ENCODE measurements at regions not wholly inside any gene's neighbourhood (a gene's known extent, or its start where the extent isn't known, plus 50 kb on each side); places are given as distances from the start of the nearest gene placed in this dataset.

GRCh38 chr7:19623676-19624075 lies 85.2 kb downstream of the POLR1F start:
- DNase-seq = no peak
- no peak overlapping the region for H3K4me3 Mint-ChIP-seq (ENCODE audit: unreplicated experiment)
- no peaks in the 10 kb centered on the region for H3K4me1 Mint-ChIP-seq (ENCODE audit: low read depth, unreplicated experiment)
- TF ChIP-seq CTCF (IDR thresholded peaks at IDR 0.05; ENCODE audit: partially characterized antibody, unreplicated experiment) = no peak
- no peaks in the 10 kb centered on the region for H3K9me3 Mint-ChIP-seq (ENCODE audit: unreplicated experiment)
- no peaks in the 10 kb centered on the region for H3K27me3 Mint-ChIP-seq (ENCODE audit: unreplicated experiment)
- no peak overlapping the region for H3K27ac Mint-ChIP-seq (ENCODE audit: unreplicated experiment)
- H3K36me3 Mint-ChIP-seq (ENCODE audit: unreplicated experiment) = no peaks in the 10 kb centered on the region

DNA sequence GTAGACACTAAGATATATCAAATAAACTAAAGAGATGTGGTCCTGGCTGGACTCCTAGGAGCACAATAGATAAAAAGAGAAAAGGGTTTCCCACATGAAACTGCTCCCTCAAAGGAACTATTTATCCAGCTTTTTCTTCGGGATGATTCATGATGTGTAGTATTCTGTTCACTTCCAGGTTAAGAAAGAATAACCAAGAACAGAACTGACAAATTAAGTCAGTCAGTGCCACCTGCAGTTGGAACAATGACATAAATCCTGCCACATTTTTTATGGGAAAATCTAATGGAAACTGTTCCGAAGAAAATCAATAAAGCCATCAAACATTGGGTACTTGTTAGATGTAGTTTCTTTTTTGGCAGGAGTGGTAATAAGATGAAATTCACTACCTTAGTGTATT lies 87.1 kb downstream of the POLR1F start:
- no peak for TF ChIP-seq CTCF (IDR thresholded peaks at IDR 0.05; ENCODE audit: partially characterized antibody, unreplicated experiment)
- H3K36me3 Mint-ChIP-seq (ENCODE audit: unreplicated experiment) = no peaks in the 10 kb centered on the region
- no peak overlapping the region for H3K27ac Mint-ChIP-seq (ENCODE audit: unreplicated experiment)
- H3K4me3 Mint-ChIP-seq (ENCODE audit: unreplicated experiment) = no peak overlapping the region
- DNase-seq = no peak
- H3K27me3 Mint-ChIP-seq (ENCODE audit: unreplicated experiment) = no peaks in the 10 kb centered on the region
- H3K4me1 Mint-ChIP-seq (ENCODE audit: low read depth, unreplicated experiment) = no peaks in the 10 kb centered on the region
- no peaks in the 10 kb centered on the region for H3K9me3 Mint-ChIP-seq (ENCODE audit: unreplicated experiment)

GRCh38 chr7:19620470-19620869 lies 88.4 kb downstream of the POLR1F start:
- Mint-ChIP-seq H3K4me1 (ENCODE audit: low read depth, unreplicated experiment) (no peaks in the 10 kb centered on the region), H3K4me3 (ENCODE audit: unreplicated experiment) (no peak overlapping the region), H3K36me3 (ENCODE audit: unreplicated experiment) (no peaks in the 10 kb centered on the region), H3K27me3 (ENCODE audit: unreplicated experiment) (no peaks in the 10 kb centered on the region), H3K27ac (ENCODE audit: unreplicated experiment) (no peak overlapping the region), H3K9me3 (ENCODE audit: unreplicated experiment) (no peaks in the 10 kb centered on the region)
- TF ChIP-seq CTCF (IDR thresholded peaks at IDR 0.05; ENCODE audit: partially characterized antibody, unreplicated experiment) = no peak
- no peak for DNase-seq

DNA sequence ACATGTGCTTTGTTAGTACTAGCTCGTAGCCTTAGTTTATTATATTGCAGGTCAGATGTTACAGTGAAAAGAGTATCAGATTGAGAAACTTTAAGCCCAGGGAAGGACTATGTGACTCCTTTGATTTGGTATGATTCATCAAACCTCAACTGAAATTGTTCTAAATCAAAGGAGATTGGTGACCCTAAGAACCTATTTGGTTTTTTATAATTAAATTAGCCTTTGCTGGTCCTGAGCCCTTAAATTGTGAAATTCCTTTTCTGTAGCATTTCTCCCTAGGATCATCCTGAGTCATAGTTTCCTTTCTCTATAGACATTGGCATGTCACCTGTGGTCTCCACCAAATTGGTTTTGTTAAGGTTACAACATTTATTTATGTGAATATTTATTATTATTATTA lies 89.7 kb downstream of the POLR1F start:
- Mint-ChIP-seq H3K27ac (ENCODE audit: unreplicated experiment) (no peak overlapping the region), H3K36me3 (ENCODE audit: unreplicated experiment) (no peaks in the 10 kb centered on the region), H3K4me3 (ENCODE audit: unreplicated experiment) (no peak overlapping the region), H3K4me1 (ENCODE audit: low read depth, unreplicated experiment) (no peaks in the 10 kb centered on the region), H3K27me3 (ENCODE audit: unreplicated experiment) (no peaks in the 10 kb centered on the region), H3K9me3 (ENCODE audit: unreplicated experiment) (no peaks in the 10 kb centered on the region)
- TF ChIP-seq CTCF (IDR thresholded peaks at IDR 0.05; ENCODE audit: partially characterized antibody, unreplicated experiment) = no peak
- no peak for DNase-seq

GRCh38 chr7:19617901-19618300 lies 90.9 kb downstream of the POLR1F start:
- no peak for TF ChIP-seq CTCF (IDR thresholded peaks at IDR 0.05; ENCODE audit: partially characterized antibody, unreplicated experiment)
- Mint-ChIP-seq H3K4me3 (ENCODE audit: unreplicated experiment) (no peak overlapping the region), H3K4me1 (ENCODE audit: low read depth, unreplicated experiment) (peaks cover under 1% of the 10 kb centered on the region), H3K27me3 (ENCODE audit: unreplicated experiment) (no peaks in the 10 kb centered on the region), H3K27ac (ENCODE audit: unreplicated experiment) (no peak overlapping the region), H3K36me3 (ENCODE audit: unreplicated experiment) (no peaks in the 10 kb centered on the region), H3K9me3 (ENCODE audit: unreplicated experiment) (no peaks in the 10 kb centered on the region)
- DNase-seq = no peak
